ENCODE measurements at regions not wholly inside any gene's neighbourhood (a gene's known extent, or its start where the extent isn't known, plus 50 kb on each side); places are given as distances from the start of the nearest gene placed in this dataset.

- WGBS, 4 donors = 83 to 96% (median 86%) methylated on average over 3 of the region's 3 CpGs
- H3K27me3 ChIP-seq = no peaks in the 10 kb centered on the region
- no peaks in the 10 kb centered on the region for H3K4me1 ChIP-seq (replicated peaks in 1 of 2)
- no peak for DNase-seq
- H3K4me3 ChIP-seq = no peak overlapping the region
- no peaks in the 10 kb centered on the region for H3K9me3 ChIP-seq (replicated peaks in 1 of 3)
- TF ChIP-seq POLR2A (IDR thresholded peaks at IDR 0.05) = no peak
- TF ChIP-seq CTCF (IDR thresholded peaks at IDR 0.05) = no peak
- no peak overlapping the region for H3K27ac ChIP-seq
- intact Hi-C loops (cut with DNase I) = no loop called here
- H3K36me3 ChIP-seq (replicated peaks in 1 of 2) = no peaks in the 10 kb centered on the region
Observed at GRCh38 chr2:11987151-11987550, 240.7 kb downstream of the LPIN1 start.

DNA sequence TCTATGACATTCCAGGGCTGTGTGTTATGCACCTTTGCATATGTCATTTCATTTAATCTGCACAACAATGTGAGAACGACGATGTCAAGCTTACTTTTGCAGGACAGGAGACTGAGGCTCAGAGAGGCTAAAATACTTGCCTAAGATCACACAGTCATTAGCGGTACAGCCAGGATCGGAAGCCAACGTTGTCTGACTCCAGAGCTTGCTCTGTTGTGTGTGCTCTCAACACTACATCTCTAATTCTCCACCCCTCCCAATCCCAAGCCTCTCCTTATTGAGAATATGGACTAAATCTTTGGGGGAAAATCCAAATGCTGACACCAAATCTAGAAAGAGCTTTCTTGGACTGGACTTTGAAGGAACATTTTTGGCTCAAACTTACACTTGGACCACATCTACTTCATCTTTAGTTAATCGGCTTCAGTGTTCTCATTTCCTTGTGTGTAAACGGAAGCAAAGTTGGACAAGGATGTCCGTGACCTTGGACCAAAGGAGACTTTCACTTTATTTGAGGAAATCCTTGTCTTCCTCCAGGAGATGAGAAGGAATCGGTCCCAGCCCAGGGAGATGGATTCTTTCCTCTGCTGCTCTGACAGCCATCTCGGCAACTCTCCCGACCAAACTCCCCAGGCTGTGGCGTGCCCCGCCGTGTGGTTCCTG, 242.4 kb downstream of the LPIN1 start:
- no peak overlapping the region for H3K4me3 ChIP-seq
- DNase-seq = peak in 2 of 7 donors; percentile 44 to 55
- intact Hi-C loops (cut with DNase I) = no loop called here
- TF ChIP-seq POLR2A (IDR thresholded peaks at IDR 0.05) (no peak), CTCF (IDR thresholded peaks at IDR 0.05) (no peak)
- WGBS, 4 donors = 68 to 90% (median 75%) methylated on average over 14 of the region's 14 CpGs
- H3K9me3 ChIP-seq (replicated peaks in 1 of 3) = no peaks in the 10 kb centered on the region
- H3K27ac ChIP-seq = no peak overlapping the region
- no peaks in the 10 kb centered on the region for H3K4me1 ChIP-seq (replicated peaks in 1 of 2)
- H3K27me3 ChIP-seq = no peaks in the 10 kb centered on the region
- no peaks in the 10 kb centered on the region for H3K36me3 ChIP-seq (replicated peaks in 1 of 2)

DNA sequence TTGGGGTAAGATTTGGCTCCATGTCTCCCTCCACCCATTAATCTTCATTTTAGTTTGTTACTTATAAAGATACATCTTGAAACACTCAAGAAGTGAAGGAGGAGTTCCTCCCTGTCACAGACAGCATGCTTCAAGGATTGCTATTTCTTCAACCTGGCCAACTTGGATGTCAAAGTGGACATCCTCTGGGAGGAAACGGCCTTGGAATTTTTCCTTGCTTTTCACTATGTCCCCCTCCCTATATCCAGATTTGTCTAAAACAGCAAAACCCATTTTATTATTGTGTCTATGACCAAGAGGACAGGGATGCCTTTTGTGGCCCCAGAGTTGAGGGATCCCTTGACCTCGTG, 242.9 kb downstream of the LPIN1 start:
- H3K36me3 ChIP-seq (replicated peaks in 1 of 2) = no peaks in the 10 kb centered on the region
- H3K27me3 ChIP-seq = no peaks in the 10 kb centered on the region
- DNase-seq = no peak
- H3K9me3 ChIP-seq (replicated peaks in 1 of 3) = no peaks in the 10 kb centered on the region
- WGBS, 4 donors = 58 to 77% (median 73%) methylated on average over 1 to 2 of the region's 2 CpGs
- H3K4me1 ChIP-seq (replicated peaks in 1 of 2) = no peaks in the 10 kb centered on the region
- H3K27ac ChIP-seq = no peak overlapping the region
- H3K4me3 ChIP-seq = no peak overlapping the region
- intact Hi-C loops (cut with DNase I) = no loop called here
- TF ChIP-seq POLR2A (IDR thresholded peaks at IDR 0.05) = no peak
- TF ChIP-seq CTCF (IDR thresholded peaks at IDR 0.05) = no peak

GRCh38 chr2:11990576-11990975, 244.1 kb downstream of the LPIN1 start:
- 78 to 83% (median 80%) methylated on average over 4 of the region's 4 CpGs for WGBS, 4 donors
- no peak for DNase-seq

More at GRCh38 chr2:11990576-11990975, 244.1 kb downstream of the LPIN1 start:
- Histone ChIP-seq H3K27me3 (no peaks in the 10 kb centered on the region), H3K36me3 (replicated peaks in 1 of 2) (no peaks in the 10 kb centered on the region), H3K4me3 (no peak overlapping the region), H3K4me1 (replicated peaks in 1 of 2) (no peaks in the 10 kb centered on the region), H3K27ac (no peak overlapping the region), H3K9me3 (replicated peaks in 1 of 3) (no peaks in the 10 kb centered on the region)
- intact Hi-C loops (cut with DNase I) = no loop called here
- TF ChIP-seq POLR2A (IDR thresholded peaks at IDR 0.05) = no peak
- TF ChIP-seq CTCF (IDR thresholded peaks at IDR 0.05) = no peak
